Type B pancreatic cell (in vitro differentiated cells): ENCODE measurements at regions not wholly inside any gene's neighbourhood (a gene's known extent, or its start where the extent isn't known, plus 50 kb on each side); places are given as distances from the start of the nearest gene placed in this dataset.

ENCODE experiments used
- DNase-seq: peaks from one replicate; pipeline ENCODE4 v3.0.0; 2021; ENCODE audit warnings: mixed read lengths; ENCODE audit not compliant: unreplicated experiment; ENCODE audit errors: extremely low spot score
- H3K27ac Mint-ChIP-seq: 2 replicates; pipeline ENCODE4 v1.8.0; 2021; ENCODE audit warnings: mild to moderate bottlenecking, mixed read lengths
- H3K27me3 Mint-ChIP-seq: 2 replicates; pipeline ENCODE4 v1.8.0; 2021; ENCODE audit warnings: mixed read lengths
- H3K36me3 Mint-ChIP-seq: 2 replicates; pipeline ENCODE4 v1.8.0; 2021; ENCODE audit warnings: mixed read lengths
- H3K4me1 Mint-ChIP-seq: one replicate; pipeline ENCODE4 v1.8.0; 2021; ENCODE audit warnings: mixed read lengths; ENCODE audit not compliant: unreplicated experiment
- H3K4me3 Mint-ChIP-seq: 2 replicates; pipeline ENCODE4 v1.8.0; 2021; ENCODE audit warnings: mild to moderate bottlenecking, mixed read lengths
- H3K9me3 Mint-ChIP-seq: 2 replicates; pipeline ENCODE4 v1.8.0; 2021; ENCODE audit warnings: mixed read lengths
- TF ChIP-seq, protein P1 (sequence below): fragments of 200-600 bp; sonication (generic); conservative IDR thresholded peaks from 2 replicates; pipeline ENCODE4 v1.5.0; 2021; ENCODE audit warnings: antibody characterized with exemption, mild to moderate bottlenecking

- no peak for DNase-seq
- TF ChIP-seq, protein P1, sequence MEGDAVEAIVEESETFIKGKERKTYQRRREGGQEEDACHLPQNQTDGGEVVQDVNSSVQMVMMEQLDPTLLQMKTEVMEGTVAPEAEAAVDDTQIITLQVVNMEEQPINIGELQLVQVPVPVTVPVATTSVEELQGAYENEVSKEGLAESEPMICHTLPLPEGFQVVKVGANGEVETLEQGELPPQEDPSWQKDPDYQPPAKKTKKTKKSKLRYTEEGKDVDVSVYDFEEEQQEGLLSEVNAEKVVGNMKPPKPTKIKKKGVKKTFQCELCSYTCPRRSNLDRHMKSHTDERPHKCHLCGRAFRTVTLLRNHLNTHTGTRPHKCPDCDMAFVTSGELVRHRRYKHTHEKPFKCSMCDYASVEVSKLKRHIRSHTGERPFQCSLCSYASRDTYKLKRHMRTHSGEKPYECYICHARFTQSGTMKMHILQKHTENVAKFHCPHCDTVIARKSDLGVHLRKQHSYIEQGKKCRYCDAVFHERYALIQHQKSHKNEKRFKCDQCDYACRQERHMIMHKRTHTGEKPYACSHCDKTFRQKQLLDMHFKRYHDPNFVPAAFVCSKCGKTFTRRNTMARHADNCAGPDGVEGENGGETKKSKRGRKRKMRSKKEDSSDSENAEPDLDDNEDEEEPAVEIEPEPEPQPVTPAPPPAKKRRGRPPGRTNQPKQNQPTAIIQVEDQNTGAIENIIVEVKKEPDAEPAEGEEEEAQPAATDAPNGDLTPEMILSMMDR: peak; percentile 90
- peaks cover 5% of the 10 kb centered on the region for H3K4me1 Mint-ChIP-seq
- no peak overlapping the region for H3K4me3 Mint-ChIP-seq
- no peak overlapping the region for H3K27ac Mint-ChIP-seq
- H3K36me3 Mint-ChIP-seq: no peaks in the 10 kb centered on the region
- no peaks in the 10 kb centered on the region for H3K9me3 Mint-ChIP-seq
- H3K27me3 Mint-ChIP-seq: peaks cover 11% of the 10 kb centered on the region
Observed at GRCh38 chr6:100116411-100117194, 122.6 kb upstream of the MCHR2 start.

DNA sequence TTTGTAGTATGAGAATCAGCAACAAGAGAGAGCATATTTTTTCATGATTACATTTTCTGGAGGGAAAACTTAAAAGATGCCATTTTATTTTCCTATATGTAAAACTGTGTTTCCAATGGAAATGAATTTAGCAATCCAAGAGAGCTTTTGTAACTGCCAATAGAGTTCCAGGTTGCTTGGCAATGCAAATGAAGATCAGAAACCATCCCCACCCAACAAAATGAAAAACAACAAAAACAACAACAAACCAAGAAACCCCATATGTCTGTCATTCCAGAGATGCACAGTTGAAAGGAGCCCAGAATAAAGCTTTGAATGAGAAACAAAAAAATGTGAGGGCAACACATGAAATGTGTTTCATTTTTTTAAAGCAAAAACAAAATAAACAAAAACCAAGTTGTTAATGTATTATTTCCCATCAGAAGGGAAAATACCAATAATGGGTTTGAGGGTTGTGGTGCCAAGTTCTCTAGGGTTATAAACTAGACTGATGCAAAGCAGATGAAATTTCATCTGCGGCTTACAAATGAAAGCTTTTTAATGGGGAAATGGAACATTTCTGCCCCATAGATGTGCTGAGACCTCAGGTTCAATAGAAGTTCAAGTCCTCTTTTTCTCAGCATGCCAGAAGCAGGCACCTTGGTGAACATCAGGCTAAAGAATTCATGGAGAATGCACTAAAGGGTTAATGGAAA is 121.5 kb upstream of the MCHR2 start:
- no peak for DNase-seq
- H3K27me3 Mint-ChIP-seq: peaks cover 13% of the 10 kb centered on the region
- H3K9me3 Mint-ChIP-seq: no peaks in the 10 kb centered on the region
- no peak overlapping the region for H3K4me3 Mint-ChIP-seq
- TF ChIP-seq, protein P1: no peak
- H3K36me3 Mint-ChIP-seq: no peaks in the 10 kb centered on the region
- H3K27ac Mint-ChIP-seq: no peak overlapping the region
- peaks cover 5% of the 10 kb centered on the region for H3K4me1 Mint-ChIP-seq

- DNase-seq: no peak
- TF ChIP-seq, protein P1: no peak
- no peaks in the 10 kb centered on the region for H3K9me3 Mint-ChIP-seq
- H3K36me3 Mint-ChIP-seq: no peaks in the 10 kb centered on the region
- no peak overlapping the region for H3K4me3 Mint-ChIP-seq
- no peak overlapping the region for H3K27ac Mint-ChIP-seq
- peaks cover 5% of the 10 kb centered on the region for H3K4me1 Mint-ChIP-seq
- H3K27me3 Mint-ChIP-seq: peaks cover 17% of the 10 kb centered on the region
Observed at GRCh38 chr6:100112855-100113508, 119.0 kb upstream of the MCHR2 start.

GRCh38 chr6:100105919-100106529 is 112.0 kb upstream of the MCHR2 start:
- DNase-seq: no peak
- Mint-ChIP-seq H3K4me1 (peaks cover 12% of the 10 kb centered on the region), H3K27me3 (peaks cover 17% of the 10 kb centered on the region), H3K9me3 (no peaks in the 10 kb centered on the region), H3K4me3 (no peak overlapping the region), H3K27ac (no peak overlapping the region), H3K36me3 (no peaks in the 10 kb centered on the region)
- TF ChIP-seq, protein P1: no peak

DNA sequence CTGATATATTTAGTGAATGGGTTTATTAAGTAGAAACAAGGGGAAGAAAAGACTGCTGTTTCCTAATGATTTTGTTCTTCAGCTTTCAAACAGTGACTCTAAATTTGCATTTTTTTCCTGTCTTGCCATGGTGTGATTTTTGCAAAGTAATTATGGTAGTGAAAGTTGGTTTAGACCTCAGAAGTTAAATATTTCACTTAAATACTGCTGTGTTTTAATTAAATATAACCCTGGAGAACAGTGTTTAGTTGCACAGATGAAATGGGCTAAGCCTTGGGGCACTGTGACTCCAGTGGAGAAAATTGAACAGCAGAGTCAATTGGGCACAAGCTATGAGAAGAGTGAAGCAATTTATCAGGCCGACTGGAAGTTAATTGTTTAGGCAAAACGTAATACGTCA is 111.1 kb upstream of the MCHR2 start:
- Mint-ChIP-seq H3K36me3 (no peaks in the 10 kb centered on the region), H3K27me3 (peaks cover 9% of the 10 kb centered on the region), H3K4me1 (peaks cover 12% of the 10 kb centered on the region), H3K9me3 (no peaks in the 10 kb centered on the region), H3K4me3 (no peak overlapping the region), H3K27ac (no peak overlapping the region)
- no peak for DNase-seq
- TF ChIP-seq, protein P1: no peak
